NCI-H226 (cell line): ENCODE measurements at regions not wholly inside any gene's neighbourhood (a gene's known extent, or its start where the extent isn't known, plus 50 kb on each side); places are given as distances from the start of the nearest gene placed in this dataset.

ENCODE experiments used
- DNase-seq: peaks from one replicate; pipeline ENCODE4 v3.0.0-alpha.2; 2015

DNA sequence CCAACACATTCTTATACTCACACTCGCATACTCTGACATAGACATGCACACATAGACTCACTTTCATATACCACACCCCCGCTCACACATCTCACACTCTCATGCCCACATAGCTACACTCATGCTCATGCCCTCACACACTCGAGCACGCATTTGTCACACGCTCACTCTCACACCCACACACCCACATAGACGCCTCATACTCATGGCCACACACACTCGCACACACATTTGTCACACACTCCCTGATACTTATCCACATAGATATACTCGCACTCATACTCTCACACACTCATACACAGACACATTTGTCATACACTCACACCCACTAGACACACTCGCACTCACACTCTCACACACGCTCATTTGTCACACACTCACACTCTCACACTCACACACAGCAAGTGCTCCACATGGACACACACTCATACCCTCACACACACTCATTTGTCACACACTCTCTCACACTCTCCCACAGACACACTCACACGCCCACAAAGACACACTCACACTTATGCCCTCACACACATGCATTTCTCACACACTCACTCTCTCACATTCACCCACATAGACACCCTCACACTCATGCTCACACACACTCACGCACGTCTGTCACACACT lies 50.9 kb downstream of the TNP1 start:
- no peak for DNase-seq

DNA sequence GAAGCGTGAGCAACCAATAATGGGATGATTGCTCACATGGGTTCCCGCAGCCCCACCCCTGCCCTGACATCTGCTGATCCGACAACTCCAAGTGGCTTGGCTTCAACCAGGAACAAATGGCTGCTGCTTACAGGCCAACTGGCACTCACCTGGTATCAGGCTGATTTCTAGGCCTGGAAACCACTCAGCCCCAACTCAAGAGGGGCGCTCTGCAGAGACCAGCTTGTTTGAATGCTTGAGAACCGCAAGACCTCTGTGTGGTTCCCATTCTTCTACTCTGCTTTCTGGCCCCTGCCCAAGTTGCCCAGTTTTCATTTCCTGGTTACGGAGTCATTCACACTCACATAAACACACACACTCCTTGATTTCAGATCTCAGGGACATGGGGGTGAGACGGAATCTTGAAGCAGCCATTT lies 52.0 kb downstream of the TNP1 start:
- no peak for DNase-seq

GRCh38 chr2:216804357-216805350 lies 55.2 kb downstream of the TNP1 start:
- no peak for DNase-seq

- no peak for DNase-seq
Measured at GRCh38 chr2:216803791-216804190, 56.1 kb downstream of the TNP1 start.

DNA sequence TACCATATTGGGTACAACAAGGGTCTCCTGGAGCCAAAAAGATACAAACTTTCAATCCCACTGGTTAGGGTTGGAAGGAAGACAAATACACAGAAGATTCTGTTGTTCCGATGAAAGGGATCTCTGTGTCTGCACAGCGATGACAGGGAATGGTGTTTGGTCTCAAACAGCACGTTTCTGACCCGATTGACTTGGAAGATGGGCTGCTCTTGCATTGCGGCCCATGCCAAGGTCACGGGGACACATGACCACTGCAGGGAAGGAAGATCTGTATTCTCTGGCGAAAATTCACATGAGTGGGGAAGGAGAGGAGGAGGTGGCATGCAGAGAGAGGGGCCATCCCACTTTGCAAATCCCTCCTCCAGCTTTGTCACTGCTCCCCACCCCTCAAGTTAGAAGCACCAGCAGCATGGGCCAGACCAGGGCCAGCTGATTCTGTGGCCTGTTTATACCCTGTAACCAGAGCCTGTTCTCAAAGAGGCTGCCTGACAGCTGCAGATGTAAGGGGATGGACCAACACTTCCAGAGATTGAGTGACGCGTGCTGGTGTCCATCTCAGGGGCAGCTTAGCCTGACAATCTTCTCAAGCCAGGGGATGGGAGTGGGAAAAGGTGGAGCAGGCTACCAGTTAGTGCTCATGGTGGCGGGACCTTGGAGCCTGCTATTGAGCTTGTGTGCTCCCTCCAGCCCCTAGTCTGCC lies 57.2 kb downstream of the TNP1 start:
- DNase-seq: no peak

GRCh38 chr2:216800836-216801235 lies 59.0 kb downstream of the TNP1 start:
- DNase-seq: no peak

DNA sequence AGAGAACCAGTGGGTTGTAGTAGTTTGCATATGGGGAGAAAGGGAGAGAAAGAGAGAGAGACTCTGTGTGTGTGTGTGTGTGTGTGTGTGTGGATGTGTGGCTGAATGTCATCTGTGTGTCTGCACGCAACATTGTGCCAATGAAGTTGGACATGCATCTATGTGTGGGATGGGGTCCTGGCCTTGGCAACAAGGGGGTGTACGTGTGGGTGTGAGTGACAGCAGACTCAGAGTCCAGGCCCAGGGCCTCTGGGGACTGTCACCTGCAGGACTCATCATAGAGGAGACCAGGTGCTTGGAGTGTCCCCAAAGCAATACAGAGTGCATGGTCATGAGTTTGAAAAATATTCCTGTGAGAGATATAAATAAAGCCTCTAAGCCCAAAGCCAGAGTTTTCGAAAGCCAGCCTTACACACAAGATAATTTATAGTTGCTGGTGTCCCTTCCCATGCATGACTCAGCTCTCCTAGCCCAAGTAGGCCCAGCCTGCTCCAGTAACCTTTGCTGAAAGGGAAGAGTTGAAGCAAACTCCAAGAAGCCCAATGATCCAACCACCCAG lies 59.9 kb downstream of the TNP1 start:
- DNase-seq: no peak

- no peak for DNase-seq
Measured at GRCh38 chr2:216796115-216796840, 63.6 kb downstream of the TNP1 start.

DNA sequence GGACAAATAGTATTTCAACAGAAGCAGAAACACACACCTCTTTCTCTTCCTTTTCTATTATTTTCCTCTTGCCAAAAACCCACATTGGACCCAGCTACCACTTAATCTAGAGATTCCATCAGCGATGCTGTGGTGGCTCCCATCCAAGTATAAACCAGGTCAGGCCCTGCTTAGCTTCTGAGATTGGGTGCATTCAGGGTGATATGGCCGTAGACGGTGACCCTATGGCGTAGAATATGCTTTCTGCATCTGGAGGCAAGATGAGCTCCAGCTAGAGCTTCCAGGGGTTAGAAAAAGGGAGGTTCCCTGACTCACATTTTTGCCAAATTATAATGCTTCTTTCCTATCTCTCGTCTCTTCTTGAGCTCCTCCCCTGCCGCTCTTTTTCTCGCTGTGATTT lies 66.5 kb downstream of the TNP1 start:
- DNase-seq: no peak

DNA sequence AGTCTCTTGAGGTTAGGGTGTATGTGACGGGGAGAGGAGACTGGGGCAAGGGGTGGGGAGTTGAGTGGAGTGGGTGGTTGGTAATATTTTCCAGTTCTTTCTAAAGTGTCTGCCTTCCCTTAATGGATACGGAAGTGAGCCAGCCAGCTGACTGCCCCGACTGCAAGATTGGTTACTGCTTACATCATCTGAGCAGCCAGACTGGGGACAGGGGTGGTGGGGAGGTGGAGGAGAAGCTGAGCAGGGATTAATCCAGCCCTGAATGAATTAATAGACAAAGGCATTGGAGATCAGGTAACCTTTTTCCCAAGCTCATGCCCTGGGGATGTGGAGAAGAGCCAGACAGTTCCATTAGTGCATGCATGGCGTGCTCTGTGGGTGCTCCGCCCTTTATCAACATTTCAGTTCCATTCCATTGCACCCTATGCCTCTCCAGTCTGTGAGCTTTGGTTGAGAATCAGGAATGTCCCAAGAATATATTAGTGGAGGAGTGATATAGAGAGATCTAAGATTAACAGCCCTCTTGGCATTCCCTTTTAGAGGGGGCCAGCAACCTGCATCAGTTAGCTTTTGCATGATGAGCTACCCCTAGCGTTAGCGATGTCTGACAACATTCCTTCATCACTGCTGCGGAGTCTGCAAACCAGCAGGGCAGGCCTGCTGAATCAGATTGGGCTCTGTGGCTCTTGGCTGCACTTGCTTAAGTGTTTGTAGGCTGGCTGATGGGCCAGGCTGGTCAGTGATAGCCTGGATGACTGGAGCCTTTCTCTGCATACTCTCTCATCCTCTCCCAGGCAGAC lies 67.4 kb downstream of the TNP1 start:
- DNase-seq: no peak

- DNase-seq: no peak
Measured at GRCh38 chr2:216791303-216791702, 68.6 kb downstream of the TNP1 start.

DNA sequence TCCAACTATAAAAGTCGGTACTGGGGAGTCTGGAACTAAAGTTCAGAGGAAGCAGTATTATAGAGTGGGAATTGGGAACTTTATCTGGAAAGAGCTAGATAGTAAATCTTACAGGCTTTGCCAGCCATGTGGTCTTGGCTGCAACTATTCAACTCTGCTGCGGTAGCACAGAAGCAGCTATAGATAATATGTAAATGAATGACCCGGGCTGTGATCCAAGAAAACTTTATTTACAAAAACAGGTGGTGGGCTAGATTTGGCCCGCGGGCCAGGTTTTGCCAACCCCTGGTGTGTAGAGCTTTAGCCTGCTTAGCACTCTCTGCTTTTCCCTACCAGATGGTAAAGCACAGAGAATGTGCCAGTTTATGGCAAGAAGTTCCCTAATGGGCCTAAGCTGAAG lies 70.8 kb downstream of the TNP1 start:
- no peak for DNase-seq

DNA sequence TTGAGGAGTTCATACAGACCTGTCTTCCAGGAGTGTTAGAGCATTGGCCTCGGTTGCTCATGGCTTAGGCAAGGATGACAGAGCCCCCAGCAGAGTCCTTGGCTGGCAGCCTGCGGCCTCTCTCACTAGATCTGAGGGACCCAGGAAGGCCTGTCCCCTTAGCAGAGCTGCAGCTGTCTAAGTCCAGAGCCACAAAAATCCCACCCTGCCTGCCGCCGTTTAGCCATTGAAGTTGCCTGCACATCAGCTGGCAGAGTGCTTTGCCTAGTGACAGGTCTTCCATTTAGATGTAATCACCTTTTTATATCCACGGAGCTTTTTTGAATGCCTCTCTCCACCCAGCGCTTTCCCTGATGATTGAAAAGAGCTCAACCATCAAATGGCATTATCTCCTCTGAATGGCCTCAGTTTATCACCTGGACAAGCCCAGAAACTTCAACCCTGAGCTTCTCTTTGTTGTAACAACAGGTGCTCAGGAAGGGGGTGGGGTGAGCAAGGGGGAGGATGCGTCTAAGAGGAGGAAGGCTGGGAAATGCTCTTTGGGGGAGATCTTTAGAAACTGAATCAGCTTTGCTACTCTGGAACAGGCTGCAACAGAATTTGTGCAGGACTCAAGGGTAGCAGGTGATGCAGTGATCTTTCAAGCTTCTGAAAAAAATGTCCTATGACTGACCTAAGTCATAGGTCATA lies 71.9 kb downstream of the TNP1 start:
- no peak for DNase-seq

GRCh38 chr2:216786676-216787075 lies 73.2 kb downstream of the TNP1 start:
- DNase-seq: no peak

GRCh38 chr2:216784456-216784855 lies 75.4 kb downstream of the TNP1 start:
- DNase-seq: no peak

DNA sequence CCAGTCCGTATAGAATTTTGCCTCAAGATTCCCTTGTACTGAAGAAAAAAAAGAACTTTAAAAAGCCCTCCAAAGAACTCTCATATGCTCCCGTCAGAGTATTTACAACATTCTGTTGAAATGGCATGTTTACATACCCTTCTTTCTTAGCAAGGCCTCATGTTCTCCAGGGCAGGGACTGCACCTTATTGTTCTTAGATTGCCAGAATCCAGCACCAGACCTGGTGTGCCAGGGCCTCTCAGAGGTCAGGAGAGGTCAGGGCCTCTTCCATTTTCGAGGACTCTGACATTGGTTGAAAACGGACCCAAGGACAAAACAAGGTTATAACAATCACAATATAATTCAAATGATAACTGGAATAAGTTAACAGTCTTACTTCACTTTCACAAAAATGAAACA lies 78.2 kb downstream of the TNP1 start:
- DNase-seq: no peak

DNA sequence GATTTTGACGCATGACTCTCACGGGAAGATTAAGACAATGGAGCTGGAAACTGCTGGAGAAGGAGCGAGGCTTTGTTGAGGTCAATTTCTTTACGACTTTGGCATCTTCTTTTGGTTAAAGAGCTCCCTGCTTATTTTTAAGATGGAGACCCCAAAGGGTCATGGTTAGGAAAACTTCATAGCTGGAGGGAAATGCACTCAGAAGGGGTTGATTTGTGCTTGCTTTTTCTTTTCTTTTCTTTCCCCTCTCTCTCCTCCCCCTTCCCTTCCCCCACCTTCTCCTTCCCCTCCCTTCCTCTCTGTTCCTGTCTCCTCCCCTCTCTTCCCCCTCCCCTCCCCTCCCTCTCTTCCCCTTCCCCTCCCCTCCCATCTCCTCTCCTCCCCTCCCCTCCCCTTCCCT lies 79.0 kb downstream of the TNP1 start:
- no peak for DNase-seq

DNA sequence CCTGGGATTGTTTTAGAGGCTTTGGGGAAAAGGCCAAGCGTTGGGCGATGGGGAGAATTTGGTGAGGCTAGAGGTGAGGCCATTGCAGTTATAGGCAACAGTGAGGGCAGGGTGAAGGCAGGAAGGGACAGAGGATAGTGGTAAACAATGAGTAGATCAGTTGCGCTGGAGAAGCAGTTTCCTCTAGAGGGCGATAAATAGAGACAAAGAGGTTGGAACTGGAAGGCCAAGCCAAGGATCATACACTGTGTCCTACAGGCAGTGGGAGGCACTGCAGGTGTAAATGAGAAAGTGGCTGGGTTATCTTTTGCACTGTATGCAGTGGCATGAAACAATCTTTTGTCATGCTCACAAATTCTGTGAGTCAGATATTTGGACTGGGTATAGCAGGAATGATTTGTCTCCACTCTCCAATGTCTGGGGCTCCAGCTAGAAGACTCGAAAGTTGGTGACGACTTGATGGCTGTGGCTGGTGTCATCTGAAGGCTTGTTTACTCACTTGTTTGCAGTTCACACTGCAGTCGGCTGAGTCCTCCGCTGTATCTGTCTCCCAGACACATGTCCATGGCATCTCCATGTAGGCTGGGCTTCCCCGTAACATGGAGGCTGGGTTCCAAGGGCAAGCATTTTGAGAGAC lies 82.1 kb downstream of the TNP1 start:
- DNase-seq: peak; percentile 49

DNA sequence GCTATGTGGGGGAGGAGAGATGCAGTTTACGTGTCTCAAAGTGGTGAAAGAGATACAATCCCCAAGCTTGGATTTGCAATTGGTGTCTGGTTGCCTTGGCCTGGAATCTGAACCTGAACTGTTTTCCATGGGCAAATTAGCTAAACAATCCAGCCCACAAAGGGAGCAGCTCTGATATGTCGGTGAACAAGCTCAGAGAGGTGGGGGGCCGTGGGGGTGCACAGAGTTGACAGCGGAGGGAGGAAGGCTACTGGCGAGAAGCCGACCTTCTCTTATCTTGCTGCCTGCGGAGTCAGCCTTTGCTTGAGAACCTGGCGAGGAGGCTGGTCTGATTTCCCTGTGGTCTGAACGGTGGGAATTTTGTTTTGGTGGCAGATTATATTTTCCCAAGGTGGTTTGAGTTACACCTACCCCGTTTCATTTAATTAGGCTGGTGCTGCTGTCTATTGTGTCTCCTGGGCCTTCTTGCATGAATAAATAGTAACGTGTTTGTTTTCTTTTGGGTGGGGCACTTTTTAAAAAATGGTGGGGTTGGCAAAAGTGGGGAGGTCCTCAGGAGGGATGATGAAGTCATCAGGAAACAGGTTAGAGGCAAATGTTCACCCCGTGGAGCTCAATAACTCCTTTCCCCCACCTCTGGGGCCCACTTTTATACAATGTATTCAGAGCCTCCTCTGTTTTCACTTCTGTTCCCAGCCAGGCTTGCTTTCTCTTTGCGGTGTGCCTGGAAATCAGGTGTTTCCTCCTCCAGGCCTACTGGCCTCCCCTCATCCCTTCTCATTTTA lies 80.9 kb upstream of the IGFBP5 start:
- no peak for DNase-seq

- DNase-seq: peak; percentile 26
Measured at GRCh38 chr2:216775043-216775453, 79.7 kb upstream of the IGFBP5 start.
